Thyroid gland (tissue), 4 donors: ENCODE measurements at regions not wholly inside any gene's neighbourhood (a gene's known extent, or its start where the extent isn't known, plus 50 kb on each side); places are given as distances from the start of the nearest gene placed in this dataset.

Source experiments
- POLR2A ChIP-seq, 2 donors: fragments of 450-650 bp; IDR thresholded peaks; one replicate each; pipeline ENCODE4 v1.6.1; 2017; ENCODE audit warnings: antibody characterized with exemption in 2 of 2, mild to moderate bottlenecking in 2 of 2, moderate library complexity in 1 of 2
- TF ChIP-seq, protein P1 (sequence below), 6 experiments: fragments of 200-600 bp in 3 of 6; fragments of 450-650 bp in 3 of 6; sonication (generic) in 3 of 6; IDR thresholded peaks; one replicate each; pipeline ENCODE4 v1.5.1; 2016 to 2019; ENCODE audit warnings: antibody characterized with exemption in 6 of 6, mild to moderate bottlenecking in 2 of 6, inconsistent platforms in 1 of 6, moderate library complexity in 1 of 6

GRCh38 chrX:25600776-25601175 lies 537.4 kb upstream of the MAGEB18 start:
- TF ChIP-seq, protein P1, sequence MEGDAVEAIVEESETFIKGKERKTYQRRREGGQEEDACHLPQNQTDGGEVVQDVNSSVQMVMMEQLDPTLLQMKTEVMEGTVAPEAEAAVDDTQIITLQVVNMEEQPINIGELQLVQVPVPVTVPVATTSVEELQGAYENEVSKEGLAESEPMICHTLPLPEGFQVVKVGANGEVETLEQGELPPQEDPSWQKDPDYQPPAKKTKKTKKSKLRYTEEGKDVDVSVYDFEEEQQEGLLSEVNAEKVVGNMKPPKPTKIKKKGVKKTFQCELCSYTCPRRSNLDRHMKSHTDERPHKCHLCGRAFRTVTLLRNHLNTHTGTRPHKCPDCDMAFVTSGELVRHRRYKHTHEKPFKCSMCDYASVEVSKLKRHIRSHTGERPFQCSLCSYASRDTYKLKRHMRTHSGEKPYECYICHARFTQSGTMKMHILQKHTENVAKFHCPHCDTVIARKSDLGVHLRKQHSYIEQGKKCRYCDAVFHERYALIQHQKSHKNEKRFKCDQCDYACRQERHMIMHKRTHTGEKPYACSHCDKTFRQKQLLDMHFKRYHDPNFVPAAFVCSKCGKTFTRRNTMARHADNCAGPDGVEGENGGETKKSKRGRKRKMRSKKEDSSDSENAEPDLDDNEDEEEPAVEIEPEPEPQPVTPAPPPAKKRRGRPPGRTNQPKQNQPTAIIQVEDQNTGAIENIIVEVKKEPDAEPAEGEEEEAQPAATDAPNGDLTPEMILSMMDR (IDR thresholded peaks at IDR 0.05), result no peak
- no peak for TF ChIP-seq POLR2A (IDR thresholded peaks at IDR 0.05)
